ENCODE measurements at regions not wholly inside any gene's neighbourhood (a gene's known extent, or its start where the extent isn't known, plus 50 kb on each side); places are given as distances from the start of the nearest gene placed in this dataset.

DNA sequence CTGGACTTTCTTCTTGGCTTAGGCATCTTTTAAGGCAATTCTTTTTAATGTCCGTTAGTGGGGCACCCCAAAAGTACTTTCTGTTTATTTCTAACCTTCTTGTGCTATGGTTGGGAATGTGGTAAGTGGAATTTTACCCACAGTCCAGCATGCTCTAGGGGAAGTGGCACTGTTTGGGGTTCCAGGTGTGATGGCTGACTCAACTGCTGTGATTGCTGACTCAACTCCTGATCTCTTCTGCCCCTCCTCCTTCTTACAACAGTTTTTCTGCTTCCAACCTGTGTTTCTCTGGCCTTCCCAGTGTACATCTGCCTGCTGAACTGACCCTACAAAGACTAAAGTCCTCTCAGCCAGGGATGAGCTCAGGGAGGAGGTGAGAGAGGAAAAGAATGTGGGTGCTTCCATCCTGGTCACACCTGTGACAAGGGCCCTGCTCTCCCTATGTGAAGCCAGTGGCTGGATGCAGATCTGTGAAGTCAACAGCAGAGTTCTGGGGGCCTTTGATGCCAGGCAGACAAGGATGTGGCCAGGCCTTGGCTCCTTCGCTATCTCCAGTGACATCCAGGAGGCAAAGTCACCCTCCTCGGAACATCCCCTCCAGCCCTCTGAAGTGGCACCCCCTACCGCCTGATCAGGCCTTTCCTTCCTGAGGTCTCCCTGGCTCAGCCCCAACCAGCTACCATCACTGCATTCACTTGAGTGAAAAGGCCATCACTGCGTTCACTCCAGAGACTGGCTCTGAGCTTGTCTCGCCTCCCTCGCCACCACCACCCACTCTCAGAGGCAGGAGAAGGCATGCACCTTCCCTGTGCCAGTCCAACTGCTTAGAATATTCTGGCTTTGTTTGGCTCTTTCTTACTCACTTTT lies 72.2 kb downstream of the C5orf15 start:
- FAIRE-seq = no peak
- Histone ChIP-seq H3K27me3 (ENCODE audit: control insufficient read depth in 3 of 3, insufficient read depth in 3 of 3, low read length in 3 of 3) (peaks cover 0 to 6% (median 0%) of the 10 kb centered on the region in 3 donors), H3K4me1 (ENCODE audit: control insufficient read depth in 3 of 3, insufficient read depth in 2 of 3, low read depth in 1 of 3, low read length in 2 of 3) (peaks cover 0 to 4% (median 0%) of the 10 kb centered on the region in 3 donors), H3K9me3 (ENCODE audit: control insufficient read depth in 2 of 2, insufficient read depth in 1 of 2, low read depth in 1 of 2, low read length in 1 of 2) (no peaks in the 10 kb centered on the region), H3K27ac (ENCODE audit: low read depth in 1 of 3, low read length in 2 of 3) (peak overlapping the region in 1 of 3 donors; percentile 51), H3K36me3 (ENCODE audit: control insufficient read depth in 3 of 3, insufficient read depth in 2 of 3, low read depth in 1 of 3, low read length in 3 of 3) (no peaks in the 10 kb centered on the region), H3K4me3 (ENCODE audit: low read depth in 1 of 3, low read length in 3 of 3) (no peak overlapping the region)
- WGBS, 3 donors = 93 to 97% (median 94%) methylated on average over 7 of the region's 7 CpGs
- peak in 1 of 2 donors; percentile 29 for DNase-seq

DNA sequence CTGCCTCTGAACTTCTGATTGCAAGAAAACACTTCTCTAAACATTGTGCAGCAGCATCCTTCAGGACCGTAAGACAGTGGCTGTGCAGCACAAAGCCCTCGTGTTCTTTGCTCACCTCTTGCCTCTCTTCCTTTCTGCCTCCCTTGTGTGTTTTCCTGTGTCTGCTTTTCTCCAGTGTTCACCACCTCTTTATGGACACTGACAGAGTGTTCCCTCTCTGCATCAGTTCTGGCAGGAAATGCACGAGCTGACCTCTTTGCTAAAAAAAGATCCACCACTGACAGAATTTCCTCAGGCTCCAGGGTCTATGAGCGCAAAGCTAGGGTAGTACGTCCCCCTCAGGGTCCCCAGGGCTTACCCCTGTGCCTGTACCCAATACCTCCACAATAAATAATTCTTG lies 74.3 kb downstream of the C5orf15 start:
- FAIRE-seq (no peak), DNase-seq (no peak)
- Histone ChIP-seq H3K27me3 (ENCODE audit: control insufficient read depth in 3 of 3, insufficient read depth in 3 of 3, low read length in 3 of 3) (peaks cover 0 to 6% (median 0%) of the 10 kb centered on the region in 3 donors), H3K4me1 (ENCODE audit: control insufficient read depth in 3 of 3, insufficient read depth in 2 of 3, low read depth in 1 of 3, low read length in 2 of 3) (peaks cover 0 to 4% (median 0%) of the 10 kb centered on the region in 3 donors), H3K36me3 (ENCODE audit: control insufficient read depth in 3 of 3, insufficient read depth in 2 of 3, low read depth in 1 of 3, low read length in 3 of 3) (no peaks in the 10 kb centered on the region), H3K27ac (ENCODE audit: low read depth in 1 of 3, low read length in 2 of 3) (no peak overlapping the region), H3K4me3 (ENCODE audit: low read depth in 1 of 3, low read length in 3 of 3) (no peak overlapping the region), H3K9me3 (ENCODE audit: control insufficient read depth in 2 of 2, insufficient read depth in 1 of 2, low read depth in 1 of 2, low read length in 1 of 2) (no peaks in the 10 kb centered on the region)
- 58 to 80% (median 68%) methylated on average over 5 of the region's 5 CpGs for WGBS, 3 donors

DNA sequence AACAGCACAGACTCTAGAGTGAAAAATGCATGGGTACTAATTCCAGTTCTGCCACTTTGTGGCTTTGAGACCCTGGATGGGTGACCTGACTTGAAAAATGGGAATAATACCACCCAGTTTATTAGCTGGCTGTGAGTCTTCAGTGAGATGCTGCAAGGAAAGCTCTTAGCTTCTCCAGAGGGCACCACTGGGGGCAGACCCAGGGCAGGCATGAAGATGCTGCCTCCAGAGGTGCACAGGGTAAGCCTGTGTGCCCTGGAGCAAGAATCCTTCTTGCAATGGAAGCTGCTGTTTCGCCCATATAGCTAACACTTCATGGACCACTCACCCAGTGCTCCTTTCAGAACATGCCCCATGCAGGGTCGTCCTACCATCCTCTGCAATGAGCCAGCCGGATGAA lies 75.7 kb downstream of the C5orf15 start:
- H3K4me3 ChIP-seq (ENCODE audit: low read depth in 1 of 3, low read length in 3 of 3) = no peak overlapping the region
- FAIRE-seq = no peak
- WGBS, 3 donors = 74 to 89% (median 89%) methylated on average over 3 of the region's 3 CpGs

DNA sequence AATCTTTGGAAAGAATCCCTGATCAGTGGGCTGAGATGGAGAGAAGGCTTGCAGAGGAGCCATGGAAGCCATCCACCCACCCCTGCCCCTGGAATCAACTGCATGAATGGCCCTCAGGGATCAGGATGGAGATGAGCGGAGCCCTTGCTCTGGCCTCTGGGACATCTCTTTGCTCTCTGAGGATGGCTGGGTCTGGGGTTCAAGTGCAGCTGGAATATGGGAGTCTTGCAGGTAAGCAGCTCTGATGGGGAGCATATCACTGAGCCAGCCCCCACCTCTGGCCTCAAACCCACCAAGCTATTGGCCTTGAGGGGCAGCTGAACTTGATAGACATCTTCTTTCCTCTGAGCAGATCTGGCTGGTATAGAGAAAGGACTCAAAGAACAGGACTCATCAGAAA lies 76.1 kb downstream of the C5orf15 start:
- FAIRE-seq (no peak), DNase-seq (no peak)
- no peaks in the 10 kb centered on the region for H3K9me3 ChIP-seq (ENCODE audit: control insufficient read depth in 2 of 2, insufficient read depth in 1 of 2, low read depth in 1 of 2, low read length in 1 of 2)
- H3K4me3 ChIP-seq (ENCODE audit: low read depth in 1 of 3, low read length in 3 of 3) = no peak overlapping the region
- WGBS, 3 donors = 93 to 100% (median 97%) methylated on average over 1 of the region's 1 CpG
- peaks cover 0 to 4% (median 0%) of the 10 kb centered on the region in 3 donors for H3K4me1 ChIP-seq (ENCODE audit: control insufficient read depth in 3 of 3, insufficient read depth in 2 of 3, low read depth in 1 of 3, low read length in 2 of 3)
- H3K36me3 ChIP-seq (ENCODE audit: control insufficient read depth in 3 of 3, insufficient read depth in 2 of 3, low read depth in 1 of 3, low read length in 3 of 3) = no peaks in the 10 kb centered on the region
- H3K27me3 ChIP-seq (ENCODE audit: control insufficient read depth in 3 of 3, insufficient read depth in 3 of 3, low read length in 3 of 3) = peaks cover 0 to 6% (median 0%) of the 10 kb centered on the region in 3 donors
- H3K27ac ChIP-seq (ENCODE audit: low read depth in 1 of 3, low read length in 2 of 3) = no peak overlapping the region

More for the DNA sequence above, 75.7 kb downstream of the C5orf15 start:
- no peaks in the 10 kb centered on the region for H3K36me3 ChIP-seq (ENCODE audit: control insufficient read depth in 3 of 3, insufficient read depth in 2 of 3, low read depth in 1 of 3, low read length in 3 of 3)
- no peak for DNase-seq
- H3K27ac ChIP-seq (ENCODE audit: low read depth in 1 of 3, low read length in 2 of 3) = no peak overlapping the region
- peaks cover 0 to 6% (median 0%) of the 10 kb centered on the region in 3 donors for H3K27me3 ChIP-seq (ENCODE audit: control insufficient read depth in 3 of 3, insufficient read depth in 3 of 3, low read length in 3 of 3)
- no peaks in the 10 kb centered on the region for H3K9me3 ChIP-seq (ENCODE audit: control insufficient read depth in 2 of 2, insufficient read depth in 1 of 2, low read depth in 1 of 2, low read length in 1 of 2)
- H3K4me1 ChIP-seq (ENCODE audit: control insufficient read depth in 3 of 3, insufficient read depth in 2 of 3, low read depth in 1 of 3, low read length in 2 of 3) = peaks cover 0 to 4% (median 0%) of the 10 kb centered on the region in 3 donors

DNA sequence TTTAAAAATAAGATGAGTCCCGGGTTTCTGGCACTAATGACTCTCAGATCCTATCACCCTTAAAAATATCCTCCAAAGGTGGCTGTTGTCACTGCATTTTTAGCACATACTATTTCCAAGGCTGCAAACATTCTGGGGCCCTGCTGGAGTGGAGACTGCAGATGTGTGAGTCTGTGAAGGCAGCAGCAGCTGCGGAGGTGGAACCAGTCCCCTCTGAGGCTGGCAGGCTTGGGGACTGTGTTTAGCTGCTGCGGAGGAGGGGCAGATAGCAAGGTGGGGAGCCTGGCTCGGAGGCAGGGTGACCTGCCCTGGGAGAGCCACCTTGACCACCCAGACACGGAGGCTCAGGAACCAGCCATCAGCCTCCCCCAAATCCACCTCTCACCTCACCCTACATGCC lies 77.0 kb downstream of the C5orf15 start:
- DNase-seq (no peak), FAIRE-seq (no peak)
- Histone ChIP-seq H3K27ac (ENCODE audit: low read depth in 1 of 3, low read length in 2 of 3) (no peak overlapping the region), H3K27me3 (ENCODE audit: control insufficient read depth in 3 of 3, insufficient read depth in 3 of 3, low read length in 3 of 3) (peaks cover 0 to 6% (median 0%) of the 10 kb centered on the region in 3 donors), H3K36me3 (ENCODE audit: control insufficient read depth in 3 of 3, insufficient read depth in 2 of 3, low read depth in 1 of 3, low read length in 3 of 3) (no peaks in the 10 kb centered on the region), H3K4me3 (ENCODE audit: low read depth in 1 of 3, low read length in 3 of 3) (no peak overlapping the region), H3K9me3 (ENCODE audit: control insufficient read depth in 2 of 2, insufficient read depth in 1 of 2, low read depth in 1 of 2, low read length in 1 of 2) (no peaks in the 10 kb centered on the region), H3K4me1 (ENCODE audit: control insufficient read depth in 3 of 3, insufficient read depth in 2 of 3, low read depth in 1 of 3, low read length in 2 of 3) (peaks cover 0 to 2% (median 0%) of the 10 kb centered on the region in 3 donors)
- 73 to 91% (median 86%) methylated on average over 5 of the region's 5 CpGs for WGBS, 3 donors

DNA sequence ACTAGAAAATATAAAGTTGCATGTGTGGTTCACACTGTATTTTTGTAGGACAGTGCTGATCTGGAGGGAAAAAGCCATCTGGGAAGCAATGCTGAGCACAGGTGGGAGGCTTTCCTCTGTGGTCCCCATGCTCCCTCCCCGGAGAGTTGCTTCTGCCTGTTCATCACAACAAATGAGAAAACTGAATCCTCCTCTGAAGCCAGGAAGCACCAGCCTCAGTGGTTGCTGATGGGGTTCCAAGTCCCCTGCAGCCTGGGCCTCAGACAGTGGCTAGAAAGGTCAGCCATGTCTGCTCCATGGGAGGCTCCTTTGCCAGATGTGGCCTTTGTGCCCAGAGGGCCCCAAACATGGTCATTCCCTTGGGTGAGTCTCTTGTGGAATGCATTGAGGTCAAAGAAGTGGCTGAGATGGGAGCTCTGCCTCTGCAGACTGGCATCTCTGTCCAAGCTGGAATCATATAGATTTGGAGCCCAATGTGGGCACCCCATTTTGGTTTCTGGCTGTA lies 77.6 kb downstream of the C5orf15 start:
- H3K27ac ChIP-seq (ENCODE audit: low read depth in 1 of 3, low read length in 2 of 3) = no peak overlapping the region
- no peaks in the 10 kb centered on the region for H3K4me1 ChIP-seq (ENCODE audit: control insufficient read depth in 3 of 3, insufficient read depth in 2 of 3, low read depth in 1 of 3, low read length in 2 of 3)
- no peaks in the 10 kb centered on the region for H3K36me3 ChIP-seq (ENCODE audit: control insufficient read depth in 3 of 3, insufficient read depth in 2 of 3, low read depth in 1 of 3, low read length in 3 of 3)
- H3K27me3 ChIP-seq (ENCODE audit: control insufficient read depth in 3 of 3, insufficient read depth in 3 of 3, low read length in 3 of 3) = peaks cover 0 to 6% (median 0%) of the 10 kb centered on the region in 3 donors
- no peak for FAIRE-seq
- no peaks in the 10 kb centered on the region for H3K9me3 ChIP-seq (ENCODE audit: control insufficient read depth in 2 of 2, insufficient read depth in 1 of 2, low read depth in 1 of 2, low read length in 1 of 2)
- DNase-seq = no peak
- 60 to 86% (median 83%) methylated on average over 1 of the region's 1 CpG for WGBS, 3 donors
- no peak overlapping the region for H3K4me3 ChIP-seq (ENCODE audit: low read depth in 1 of 3, low read length in 3 of 3)

DNA sequence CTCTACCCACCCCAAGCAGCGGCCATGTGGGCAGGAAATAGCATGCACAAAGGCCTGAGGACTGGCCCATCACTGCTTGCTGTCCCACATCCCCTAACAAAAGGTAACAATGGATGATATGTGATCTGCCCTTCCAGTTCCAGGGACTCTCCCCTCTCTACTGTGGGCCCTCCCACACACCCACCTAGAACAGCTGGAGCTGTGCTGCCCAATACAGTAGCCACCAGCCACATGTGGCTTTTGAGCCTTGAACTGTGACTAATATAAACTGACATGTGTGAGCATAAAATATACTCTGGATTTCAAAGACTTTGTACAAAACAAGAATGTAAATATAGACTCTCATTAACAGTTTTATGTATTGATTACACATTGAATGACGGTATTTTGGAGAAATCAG lies 78.1 kb downstream of the C5orf15 start:
- H3K27ac ChIP-seq (ENCODE audit: low read depth in 1 of 3, low read length in 2 of 3) = no peak overlapping the region
- DNase-seq = no peak
- no peak overlapping the region for H3K4me3 ChIP-seq (ENCODE audit: low read depth in 1 of 3, low read length in 3 of 3)
- no peaks in the 10 kb centered on the region for H3K9me3 ChIP-seq (ENCODE audit: control insufficient read depth in 2 of 2, insufficient read depth in 1 of 2, low read depth in 1 of 2, low read length in 1 of 2)
- WGBS, 3 donors = 71 to 88% (median 71%) methylated on average over 2 of the region's 2 CpGs
- no peaks in the 10 kb centered on the region for H3K4me1 ChIP-seq (ENCODE audit: control insufficient read depth in 3 of 3, insufficient read depth in 2 of 3, low read depth in 1 of 3, low read length in 2 of 3)
- H3K36me3 ChIP-seq (ENCODE audit: control insufficient read depth in 3 of 3, insufficient read depth in 2 of 3, low read depth in 1 of 3, low read length in 3 of 3) = no peaks in the 10 kb centered on the region
- H3K27me3 ChIP-seq (ENCODE audit: control insufficient read depth in 3 of 3, insufficient read depth in 3 of 3, low read length in 3 of 3) = peaks cover 0 to 6% (median 0%) of the 10 kb centered on the region in 3 donors
- no peak for FAIRE-seq

DNA sequence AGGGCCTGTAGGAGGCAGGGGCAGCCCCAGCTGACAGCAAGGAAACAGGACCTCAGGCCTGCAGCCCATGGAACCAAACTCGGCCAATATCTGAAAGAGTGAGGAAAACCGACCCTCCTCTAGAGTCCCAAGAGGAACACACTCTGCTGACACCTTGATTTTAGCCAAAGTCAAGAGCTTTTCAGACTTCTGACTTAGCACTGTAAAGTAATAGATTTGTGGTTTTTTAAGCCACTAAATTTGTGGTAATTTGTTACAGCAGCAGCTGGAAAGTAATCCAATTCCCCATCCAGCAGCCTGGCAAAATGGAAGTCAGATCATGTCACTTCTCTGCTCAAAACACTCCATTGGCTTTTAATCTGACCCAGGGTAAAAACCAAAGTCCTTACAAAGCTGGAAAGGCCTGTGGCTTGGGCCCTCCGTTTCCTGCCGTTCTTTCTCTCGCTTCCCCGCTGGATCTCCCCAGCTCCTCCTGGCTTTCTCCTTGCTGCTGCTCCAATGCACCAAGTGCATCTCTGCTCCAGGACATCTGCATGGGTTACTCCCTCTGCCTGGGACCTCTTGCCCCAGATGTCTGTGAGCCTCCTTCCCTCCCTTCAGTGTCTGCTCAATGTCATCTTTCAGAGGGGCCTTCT lies 79.0 kb downstream of the C5orf15 start:
- FAIRE-seq (no peak), DNase-seq (no peak)
- no peak overlapping the region for H3K4me3 ChIP-seq (ENCODE audit: low read depth in 1 of 3, low read length in 3 of 3)
- 82 to 96% (median 95%) methylated on average over 6 of the region's 6 CpGs for WGBS, 3 donors
- no peaks in the 10 kb centered on the region for H3K4me1 ChIP-seq (ENCODE audit: control insufficient read depth in 3 of 3, insufficient read depth in 2 of 3, low read depth in 1 of 3, low read length in 2 of 3)
- H3K27me3 ChIP-seq (ENCODE audit: control insufficient read depth in 3 of 3, insufficient read depth in 3 of 3, low read length in 3 of 3) = peaks cover 0 to 6% (median 0%) of the 10 kb centered on the region in 3 donors
- H3K36me3 ChIP-seq (ENCODE audit: control insufficient read depth in 3 of 3, insufficient read depth in 2 of 3, low read depth in 1 of 3, low read length in 3 of 3) = no peaks in the 10 kb centered on the region
- no peak overlapping the region for H3K27ac ChIP-seq (ENCODE audit: low read depth in 1 of 3, low read length in 2 of 3)
- H3K9me3 ChIP-seq (ENCODE audit: control insufficient read depth in 2 of 2, insufficient read depth in 1 of 2, low read depth in 1 of 2, low read length in 1 of 2) = no peaks in the 10 kb centered on the region
